ENCODE measurements at regions not wholly inside any gene's neighbourhood (a gene's known extent, or its start where the extent isn't known, plus 50 kb on each side); places are given as distances from the start of the nearest gene placed in this dataset.
A peak's percentile ranks its signal among the peaks of the same experiment; 100 is the strongest.

- no peak for DNase-seq
Observed at GRCh38 chr1:90189889-90190288, 195.0 kb downstream of the ZNF326 start.

- no peak for DNase-seq
Observed at GRCh38 chr1:90187323-90187585, 192.3 kb downstream of the ZNF326 start.

DNA sequence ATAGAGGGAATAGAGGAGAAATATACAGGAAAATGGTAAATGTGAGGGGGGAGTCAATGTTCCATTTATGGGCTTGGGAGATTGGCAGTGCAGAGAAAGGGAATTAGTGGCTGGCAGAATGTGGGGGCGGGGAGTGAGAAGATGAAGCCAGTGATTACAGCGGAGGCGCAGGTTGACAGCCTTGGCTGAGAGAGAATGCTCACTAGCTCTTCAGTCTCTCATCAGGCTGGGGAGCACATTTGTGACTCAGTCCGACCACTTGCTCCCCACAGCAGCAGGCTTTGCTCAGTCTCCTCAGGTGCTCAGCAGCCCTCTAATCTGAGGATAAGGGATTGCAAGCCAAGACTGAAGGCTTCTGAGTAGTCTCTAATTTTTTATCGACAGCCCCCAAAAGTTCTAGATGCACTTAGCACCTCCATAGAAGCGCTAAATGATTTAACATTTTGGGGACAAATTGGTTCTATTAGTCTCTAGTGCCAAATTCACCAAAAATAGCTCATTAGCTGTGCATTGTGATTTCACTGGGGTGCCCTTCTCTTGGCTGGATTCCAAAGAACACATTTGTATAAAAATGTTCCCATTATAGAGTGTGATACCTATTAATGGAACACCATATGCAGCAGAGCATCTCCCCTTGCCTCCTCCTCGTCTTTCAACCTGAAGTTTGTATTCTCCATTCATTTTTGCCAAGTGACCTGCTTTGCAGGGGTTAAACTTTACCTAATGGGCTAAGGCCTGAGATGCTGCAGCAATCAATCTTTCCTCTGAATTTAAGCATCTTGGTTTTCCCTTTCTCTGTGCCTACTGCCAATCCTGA lies 191.8 kb downstream of the ZNF326 start:
- no peak for DNase-seq

DNA sequence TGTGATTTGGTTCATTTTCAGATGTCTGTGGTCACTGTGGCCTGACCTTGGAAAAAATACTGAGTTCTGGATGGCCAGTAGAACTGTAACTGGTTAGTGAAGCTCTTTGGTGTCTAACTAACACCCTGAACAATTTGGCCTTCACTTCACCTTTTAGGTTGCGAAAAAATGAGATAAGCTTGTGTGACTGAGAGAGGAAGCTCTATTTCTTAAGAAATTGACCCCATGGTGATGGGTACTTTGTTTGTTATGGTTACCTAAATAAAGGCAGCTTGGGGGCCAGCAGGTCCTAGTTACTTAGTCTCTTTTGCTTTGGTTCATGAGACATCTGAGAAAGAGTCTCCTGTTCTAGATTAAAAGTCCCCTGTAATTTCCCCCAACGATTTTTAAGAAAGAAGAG lies 181.6 kb downstream of the ZNF326 start:
- no peak for DNase-seq

- peak; percentile 44 for DNase-seq
Observed at GRCh38 chr1:90175490-90176167, 180.7 kb downstream of the ZNF326 start.

GRCh38 chr1:90174246-90174645 lies 179.3 kb downstream of the ZNF326 start:
- DNase-seq, result no peak

- no peak for DNase-seq
Observed at GRCh38 chr1:90162216-90162615, 167.3 kb downstream of the ZNF326 start.

- no peak for DNase-seq
Observed at GRCh38 chr1:90161625-90162024, 166.7 kb downstream of the ZNF326 start.

DNA sequence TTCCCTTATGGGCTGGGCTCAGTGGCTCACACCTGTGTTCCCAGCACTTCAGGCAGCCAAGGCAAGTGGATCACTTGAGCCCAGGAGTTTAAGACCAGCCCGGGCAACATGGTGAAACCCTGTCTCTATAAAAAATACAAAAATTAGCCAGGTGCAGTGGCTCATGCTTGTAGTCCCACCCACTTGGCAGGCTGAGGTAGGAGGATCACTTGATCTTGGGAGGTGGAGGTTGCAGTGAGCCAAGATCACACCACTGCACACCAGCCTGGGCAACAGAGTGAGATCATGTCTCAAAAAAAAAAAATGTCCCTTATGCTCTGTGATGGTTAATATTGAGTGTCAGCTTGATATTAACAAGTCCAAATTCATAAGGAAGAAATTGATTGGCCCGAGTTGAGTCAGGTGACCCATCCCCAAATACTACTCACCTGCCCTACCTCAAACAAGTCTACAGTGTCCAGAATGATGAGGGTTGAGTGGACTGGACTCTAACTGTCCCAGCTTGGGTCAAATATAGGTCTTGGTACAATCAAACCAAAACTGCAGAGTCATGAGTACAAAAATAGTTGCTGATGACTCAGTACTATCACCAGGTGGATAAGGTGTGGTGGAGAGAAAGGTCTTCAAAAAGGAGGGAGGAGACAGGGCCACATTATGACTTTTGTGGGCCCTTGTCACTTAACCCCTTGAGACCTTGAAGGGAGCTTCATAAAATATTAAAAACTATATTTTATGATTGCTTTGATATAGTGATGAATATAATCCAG lies 161.0 kb downstream of the ZNF326 start:
- no peak for DNase-seq

DNA sequence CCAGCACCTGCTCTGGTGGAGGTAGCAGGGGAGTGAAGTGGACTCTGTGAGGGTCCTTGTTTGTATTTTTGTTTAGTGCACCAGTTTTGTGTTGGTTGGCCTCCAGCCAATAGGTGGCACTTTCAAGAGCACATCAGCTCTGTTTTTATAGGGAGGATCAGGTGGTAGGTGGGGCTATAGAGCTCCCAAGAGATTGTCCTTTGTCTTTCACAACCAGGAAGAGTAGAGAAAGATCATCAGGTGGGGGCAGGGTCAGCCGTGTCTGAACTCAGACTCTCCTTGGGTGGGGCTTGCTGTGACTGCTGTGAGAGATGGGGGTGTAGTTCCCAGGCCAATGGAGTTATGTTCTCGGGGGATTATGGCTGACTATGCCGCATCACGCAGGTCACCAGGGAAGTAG lies 159.8 kb downstream of the ZNF326 start:
- DNase-seq, result no peak

- no peak for DNase-seq
Observed at GRCh38 chr1:90149101-90149500, 154.2 kb downstream of the ZNF326 start.

DNA sequence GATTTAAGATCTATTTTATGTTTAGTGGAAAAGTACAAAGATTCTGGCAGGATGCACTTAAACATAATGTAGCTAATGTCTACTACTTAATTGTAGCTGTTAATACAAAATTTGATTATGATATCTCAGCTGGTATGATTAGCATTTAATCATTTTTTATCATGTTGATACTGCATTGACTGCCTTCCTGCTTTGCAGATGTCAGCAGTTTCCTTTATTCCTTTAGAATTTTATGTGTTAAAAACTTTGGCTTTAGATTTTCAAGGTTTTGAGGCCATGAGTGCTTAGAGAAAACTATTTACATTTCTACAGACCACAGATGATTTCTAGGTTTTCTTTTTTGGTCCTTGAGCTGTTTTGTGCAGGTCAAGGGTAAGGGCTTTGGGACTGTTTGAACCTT lies 152.2 kb downstream of the ZNF326 start:
- no peak for DNase-seq

DNA sequence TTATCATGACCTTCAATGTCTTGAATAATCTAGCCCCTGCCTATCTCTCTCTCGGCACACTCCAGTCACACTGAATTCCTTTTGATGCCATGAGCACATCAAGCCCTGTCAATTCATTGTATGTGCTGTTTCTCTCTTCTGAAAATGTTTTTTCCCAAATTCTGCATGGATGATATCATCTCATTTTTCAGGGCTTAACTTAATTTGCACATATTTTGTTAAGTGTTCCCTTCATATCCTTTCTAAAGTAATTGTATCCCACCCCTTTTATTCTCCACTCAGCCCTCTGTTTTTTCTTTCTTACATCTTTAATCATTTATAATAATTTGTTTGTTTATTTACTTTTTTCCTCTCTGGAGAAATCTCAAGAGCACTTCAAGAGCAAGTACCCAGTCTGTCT lies 149.9 kb downstream of the ZNF326 start:
- no peak for DNase-seq

DNA sequence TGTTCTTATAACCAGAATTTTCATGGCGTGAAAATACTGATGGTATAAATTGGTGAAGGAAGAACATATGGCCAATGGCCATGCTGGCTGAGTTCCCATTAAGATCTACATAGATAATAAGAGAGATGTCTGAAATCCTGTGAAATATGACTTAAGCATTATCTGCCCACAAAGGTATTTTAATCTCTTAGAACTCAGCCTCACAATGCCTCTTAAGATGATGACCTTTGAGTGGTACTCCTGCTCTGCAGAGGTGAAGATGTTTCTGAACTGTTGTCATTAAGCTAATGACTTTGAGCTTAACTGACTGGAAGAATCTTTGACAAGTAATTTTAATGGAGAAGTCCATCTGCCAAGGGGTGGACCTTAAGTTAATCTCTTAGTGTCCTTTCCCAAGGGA lies 148.7 kb downstream of the ZNF326 start:
- no peak for DNase-seq

DNA sequence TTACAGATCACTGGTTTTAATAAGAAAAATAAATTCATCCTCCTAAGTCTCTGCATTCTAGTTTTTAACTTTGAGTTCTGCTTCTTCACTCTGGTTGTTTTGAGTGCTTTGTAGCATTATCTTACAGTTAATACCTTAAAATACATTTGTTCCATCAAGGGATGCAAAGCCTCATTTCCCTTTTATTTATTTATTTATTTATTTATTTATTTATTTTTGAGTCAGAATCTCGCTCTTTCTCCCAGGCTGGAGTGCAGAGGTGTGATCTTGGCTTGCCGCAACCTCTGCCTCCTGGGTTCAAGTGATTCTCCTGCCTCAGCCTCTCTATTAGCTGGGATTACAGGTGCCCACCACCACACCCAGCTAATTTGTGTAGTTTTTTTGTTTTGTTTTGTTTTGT lies 147.8 kb downstream of the ZNF326 start:
- DNase-seq, result no peak

DNA sequence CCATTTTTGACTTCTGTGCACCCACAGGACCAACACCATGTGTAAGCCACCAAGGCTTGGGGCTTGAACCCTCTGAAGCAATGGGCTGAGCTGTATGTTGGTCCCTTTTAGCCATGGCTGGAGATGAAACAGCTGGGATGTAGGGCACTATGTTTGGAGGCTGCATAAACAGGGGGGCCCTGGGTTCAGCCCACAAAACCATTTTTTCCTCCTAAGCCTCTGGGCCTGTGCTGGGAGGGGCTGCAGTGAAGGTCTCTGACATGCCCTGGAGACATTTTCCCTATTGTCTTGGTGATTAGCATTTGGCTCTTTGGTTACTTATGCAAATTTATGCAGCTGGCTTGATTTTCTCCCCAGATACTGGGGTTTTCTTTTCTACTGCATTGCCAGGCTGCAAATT lies 144.9 kb downstream of the ZNF326 start:
- no peak for DNase-seq

GRCh38 chr1:90135286-90135685 lies 140.4 kb downstream of the ZNF326 start:
- DNase-seq, result no peak

DNA sequence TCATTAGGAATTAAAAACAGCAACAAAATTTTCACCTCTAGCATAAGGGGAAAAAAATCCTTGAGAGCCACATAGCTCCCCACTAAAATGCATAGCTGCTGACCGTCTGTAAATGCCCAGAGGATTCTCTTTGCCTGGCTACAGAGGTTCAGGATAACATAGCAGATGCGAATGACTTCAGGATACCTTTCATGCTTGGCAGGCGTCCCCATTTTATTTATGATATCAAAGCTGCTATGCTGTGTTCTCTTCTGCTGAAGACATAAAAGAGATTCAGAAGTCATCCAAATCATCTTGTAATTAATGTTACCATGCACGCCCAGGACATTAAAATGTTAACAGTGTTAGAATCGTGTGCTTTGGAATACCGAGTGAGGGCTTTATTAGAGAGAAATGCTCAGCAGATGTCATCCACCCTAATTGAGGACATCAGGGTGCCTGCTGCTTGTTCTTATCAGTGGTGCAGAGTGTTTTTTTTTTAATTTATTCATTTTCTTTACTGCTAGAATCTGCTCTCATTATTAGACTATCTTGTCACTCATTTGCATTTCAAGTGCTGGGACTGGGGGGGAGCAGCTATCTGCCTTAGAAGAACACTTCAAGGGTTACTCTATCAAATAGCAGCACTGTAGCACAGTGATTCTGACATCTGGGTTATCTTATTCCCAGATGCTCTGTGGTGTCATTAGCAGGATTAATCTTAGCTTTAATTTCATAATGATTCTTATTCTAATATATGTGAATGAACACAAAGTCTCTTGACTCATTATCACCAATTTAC lies 139.5 kb downstream of the ZNF326 start:
- DNase-seq, result no peak

DNA sequence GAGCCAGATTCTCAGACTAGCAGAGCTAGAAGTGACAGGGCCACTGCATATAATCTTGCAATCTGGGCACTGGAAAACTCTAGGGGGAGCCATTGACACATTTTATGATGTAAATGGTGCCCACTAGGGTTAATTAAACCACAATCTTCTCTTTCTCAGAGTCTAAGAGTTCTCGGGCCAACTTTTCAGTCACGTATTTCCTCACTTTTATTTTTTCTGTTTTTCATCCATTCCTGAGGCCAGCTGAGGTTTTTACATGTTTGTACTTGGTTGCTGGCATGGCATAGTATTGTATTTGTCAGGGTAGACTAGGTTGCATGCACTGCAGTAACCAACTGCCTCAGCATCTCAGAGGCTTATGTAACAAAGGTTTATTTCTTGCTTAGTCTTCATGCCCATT lies 138.2 kb downstream of the ZNF326 start:
- DNase-seq, result peak; percentile 22

DNA sequence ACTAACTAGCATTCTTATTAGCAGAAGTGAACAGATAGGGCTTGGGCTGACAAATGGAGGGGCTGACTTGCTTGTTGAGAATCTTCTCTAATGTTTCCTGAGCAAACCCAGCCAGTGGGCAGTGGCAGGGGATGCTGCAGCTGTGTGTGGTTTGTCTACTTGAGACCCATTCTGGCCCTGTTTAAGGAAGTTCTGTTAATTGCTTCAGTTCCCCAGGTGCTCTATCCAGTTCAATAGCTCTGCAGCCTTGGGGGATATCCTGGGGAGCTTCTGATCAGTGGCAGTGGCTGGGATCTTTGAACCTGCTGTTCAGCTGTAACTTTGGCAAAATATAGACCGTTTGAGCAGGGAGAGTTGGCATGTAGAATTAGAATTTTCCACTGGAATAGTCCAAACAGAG lies 137.4 kb downstream of the ZNF326 start:
- no peak for DNase-seq

GRCh38 chr1:90127288-90127953 lies 132.5 kb downstream of the ZNF326 start:
- no peak for DNase-seq

DNA sequence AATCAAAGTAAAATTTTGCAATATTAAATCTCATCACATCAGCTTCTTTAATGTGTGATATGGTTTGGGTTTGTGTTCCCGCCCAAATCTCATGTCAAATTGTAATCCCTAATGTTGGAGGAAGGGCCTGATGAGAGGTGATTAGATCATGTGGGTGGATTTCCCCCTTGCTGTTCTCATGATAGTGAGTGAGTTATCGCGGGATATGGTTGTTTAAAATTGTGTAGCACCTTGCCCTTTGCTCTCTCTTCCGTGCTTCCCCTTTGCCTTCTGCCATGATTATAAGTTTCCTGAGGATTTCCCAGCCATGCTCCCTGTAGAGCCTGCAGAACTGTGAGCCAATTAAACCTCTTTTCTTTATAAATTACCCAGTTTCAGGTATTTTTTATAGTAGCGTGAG lies 131.9 kb downstream of the ZNF326 start:
- DNase-seq, result no peak

All from DMS153 (cell line).